Tibial artery (tissue), 4 donors: ENCODE measurements at regions not wholly inside any gene's neighbourhood (a gene's known extent, or its start where the extent isn't known, plus 50 kb on each side); places are given as distances from the start of the nearest gene placed in this dataset.

Experiments used
- DNase-seq, 2 donors: peaks; one replicate each; pipeline ENCODE4 v3.0.0-alpha.2; 2019
- H3K27ac ChIP-seq, 2 donors: fragments of 200-600 bp; sonication (generic) in 1 of 2; 1 replicate in 1 of 2; 2 replicates in 1 of 2; pipeline ENCODE4 v1.5.1; 2018 to 2019; ENCODE audit warnings: mild to moderate bottlenecking in 1 of 2
- H3K27me3 ChIP-seq, 2 donors: fragments of 200-600 bp; sonication (generic) in 1 of 2; one replicate each; pipeline versions ENCODE4 v1.5.1 to v1.6.0; 2016 to 2019
- H3K36me3 ChIP-seq, 3 donors: fragments of 200-600 bp; sonication (generic) in 2 of 3; one replicate each; pipeline ENCODE4 v1.5.1; 2016 to 2019; ENCODE audit warnings: mild to moderate bottlenecking in 2 of 3
- H3K4me1 ChIP-seq, 4 donors: fragments of 200-600 bp; sonication (generic) in 2 of 4; 1 replicate in 3 of 4; 2 replicates in 1 of 4; pipeline ENCODE4 v1.5.1; 2016 to 2019
- H3K4me3 ChIP-seq, 2 donors: fragments of 200-600 bp; sonication (generic) in 1 of 2; 1 replicate in 1 of 2; 2 replicates in 1 of 2; pipeline ENCODE4 v1.5.1; 2018 to 2019; ENCODE audit warnings: mild to moderate bottlenecking in 2 of 2
- H3K9me3 ChIP-seq, 3 donors: fragments of 200-600 bp; sonication (generic) in 1 of 3; one replicate each; pipeline ENCODE4 v1.5.1; 2016 to 2019
- CTCF ChIP-seq, 2 experiments: fragments of 200-600 bp in 1 of 2; fragments of 450-650 bp in 1 of 2; IDR thresholded peaks; one replicate each; pipeline ENCODE4 v1.5.1; 2017 to 2019; ENCODE audit warnings: antibody characterized with exemption in 2 of 2, mild to moderate bottlenecking in 1 of 2, moderate library complexity in 1 of 2
- intact Hi-C: fragments of 100-400 bp; cut with DNase I; formaldehyde crosslinking; loops from one replicate; pipeline ENCODE4 v1.15.0; 2023; ENCODE audit warnings: low total_unique reads

GRCh38 chr11:100472727-100473389 is 214.2 kb upstream of the ARHGAP42 start:
- Histone ChIP-seq H3K27ac (no peak overlapping the region), H3K4me1 (no peaks in the 10 kb centered on the region), H3K27me3 (no peaks in the 10 kb centered on the region), H3K4me3 (no peak overlapping the region), H3K36me3 (no peaks in the 10 kb centered on the region), H3K9me3 (no peaks in the 10 kb centered on the region)
- intact Hi-C loops = no loop called here
- no peak for DNase-seq
- TF ChIP-seq CTCF (IDR thresholded peaks at IDR 0.05) = no peak

GRCh38 chr11:100473390-100473740 is 213.7 kb upstream of the ARHGAP42 start:
- intact Hi-C loops = no loop called here
- TF ChIP-seq CTCF (IDR thresholded peaks at IDR 0.05) = no peak
- no peaks in the 10 kb centered on the region for H3K36me3 ChIP-seq
- no peaks in the 10 kb centered on the region for H3K9me3 ChIP-seq
- no peaks in the 10 kb centered on the region for H3K27me3 ChIP-seq
- no peak overlapping the region for H3K27ac ChIP-seq
- no peak overlapping the region for H3K4me3 ChIP-seq
- H3K4me1 ChIP-seq = no peaks in the 10 kb centered on the region
- DNase-seq = no peak

- Histone ChIP-seq H3K27me3 (no peaks in the 10 kb centered on the region), H3K27ac (no peak overlapping the region), H3K4me3 (no peak overlapping the region), H3K36me3 (no peaks in the 10 kb centered on the region), H3K4me1 (no peaks in the 10 kb centered on the region), H3K9me3 (peaks cover 3 to 13% (median 4%) of the 10 kb centered on the region in 3 donors)
- TF ChIP-seq CTCF (IDR thresholded peaks at IDR 0.05) = no peak
- intact Hi-C loops = no loop called here
- DNase-seq = no peak
Measured at GRCh38 chr11:100484948-100485347, 202.1 kb upstream of the ARHGAP42 start.

GRCh38 chr11:100498780-100499179 is 188.3 kb upstream of the ARHGAP42 start:
- H3K36me3 ChIP-seq = no peaks in the 10 kb centered on the region
- no peak for DNase-seq
- no peaks in the 10 kb centered on the region for H3K4me1 ChIP-seq
- no peak overlapping the region for H3K27ac ChIP-seq
- H3K4me3 ChIP-seq = no peak overlapping the region
- TF ChIP-seq CTCF (IDR thresholded peaks at IDR 0.05) = no peak
- H3K9me3 ChIP-seq = peaks cover 0 to 3% (median 0%) of the 10 kb centered on the region in 3 donors
- intact Hi-C loops = no loop called here
- H3K27me3 ChIP-seq = no peaks in the 10 kb centered on the region

- Histone ChIP-seq H3K4me3 (no peak overlapping the region), H3K36me3 (no peaks in the 10 kb centered on the region), H3K27ac (no peak overlapping the region), H3K9me3 (peaks cover 0 to 3% (median 0%) of the 10 kb centered on the region in 3 donors), H3K4me1 (no peaks in the 10 kb centered on the region), H3K27me3 (no peaks in the 10 kb centered on the region)
- no peak for DNase-seq
- no peak for TF ChIP-seq CTCF (IDR thresholded peaks at IDR 0.05)
- intact Hi-C loops = no loop called here
Measured at GRCh38 chr11:100501450-100501849, 185.6 kb upstream of the ARHGAP42 start.

- Histone ChIP-seq H3K4me3 (no peak overlapping the region), H3K36me3 (no peaks in the 10 kb centered on the region), H3K4me1 (peaks cover 0 to 7% (median 0%) of the 10 kb centered on the region in 4 donors), H3K27ac (no peak overlapping the region), H3K9me3 (no peaks in the 10 kb centered on the region), H3K27me3 (no peaks in the 10 kb centered on the region)
- no peak for DNase-seq
- intact Hi-C loops = no loop called here
- TF ChIP-seq CTCF (IDR thresholded peaks at IDR 0.05) = no peak
Measured at GRCh38 chr11:100512475-100512874, 174.6 kb upstream of the ARHGAP42 start.
